IPS-15b (cell line): ENCODE measurements at regions not wholly inside any gene's neighbourhood (a gene's known extent, or its start where the extent isn't known, plus 50 kb on each side); places are given as distances from the start of the nearest gene placed in this dataset.

Experiments
- H3K27me3 ChIP-seq: one replicate; pipeline ENCODE4 v1.6.1; 2013; ENCODE audit warnings: low read length; ENCODE audit not compliant: control insufficient read depth, insufficient read depth
- H3K36me3 ChIP-seq: one replicate; pipeline ENCODE4 v1.6.1; 2013; ENCODE audit warnings: low read length; ENCODE audit not compliant: control insufficient read depth, insufficient read depth
- H3K4me1 ChIP-seq: one replicate; pipeline ENCODE4 v1.6.1; 2013; ENCODE audit warnings: mild to moderate bottlenecking, low read length; ENCODE audit not compliant: control insufficient read depth, insufficient read depth
- H3K4me3 ChIP-seq: one replicate; pipeline ENCODE4 v1.5.1; 2013; ENCODE audit warnings: low read depth, low read length
- H3K9ac ChIP-seq: one replicate; pipeline ENCODE4 v1.6.1; 2013; ENCODE audit warnings: low read depth, mild to moderate bottlenecking, low read length
- H3K9me3 ChIP-seq: one replicate; pipeline ENCODE4 v1.6.1; 2013; ENCODE audit warnings: mild to moderate bottlenecking, low read length; ENCODE audit not compliant: control insufficient read depth, insufficient read depth

DNA sequence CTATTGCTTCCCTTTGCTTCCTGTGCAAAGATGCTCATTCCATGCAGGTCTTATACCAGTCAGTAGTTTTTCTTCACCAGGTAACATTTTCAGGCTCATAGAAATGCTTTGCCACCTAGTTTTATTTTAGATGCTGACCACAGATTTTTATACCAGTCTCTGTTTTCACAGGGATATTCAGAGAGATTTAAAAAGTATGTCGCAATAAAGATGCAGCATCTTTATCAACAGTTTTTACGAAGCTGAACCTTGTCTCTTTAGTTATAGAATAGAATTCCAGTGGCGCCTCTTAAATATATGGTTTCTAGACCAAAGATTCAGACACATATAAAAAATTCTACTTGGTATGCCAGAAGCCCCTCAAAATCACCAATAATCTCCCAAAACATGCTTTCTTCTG, 155.7 kb upstream of the PCSK5 start:
- no peaks in the 10 kb centered on the region for H3K4me1 ChIP-seq
- H3K4me3 ChIP-seq = no peak overlapping the region
- no peak overlapping the region for H3K9ac ChIP-seq
- no peaks in the 10 kb centered on the region for H3K36me3 ChIP-seq
- no peaks in the 10 kb centered on the region for H3K27me3 ChIP-seq
- no peaks in the 10 kb centered on the region for H3K9me3 ChIP-seq

DNA sequence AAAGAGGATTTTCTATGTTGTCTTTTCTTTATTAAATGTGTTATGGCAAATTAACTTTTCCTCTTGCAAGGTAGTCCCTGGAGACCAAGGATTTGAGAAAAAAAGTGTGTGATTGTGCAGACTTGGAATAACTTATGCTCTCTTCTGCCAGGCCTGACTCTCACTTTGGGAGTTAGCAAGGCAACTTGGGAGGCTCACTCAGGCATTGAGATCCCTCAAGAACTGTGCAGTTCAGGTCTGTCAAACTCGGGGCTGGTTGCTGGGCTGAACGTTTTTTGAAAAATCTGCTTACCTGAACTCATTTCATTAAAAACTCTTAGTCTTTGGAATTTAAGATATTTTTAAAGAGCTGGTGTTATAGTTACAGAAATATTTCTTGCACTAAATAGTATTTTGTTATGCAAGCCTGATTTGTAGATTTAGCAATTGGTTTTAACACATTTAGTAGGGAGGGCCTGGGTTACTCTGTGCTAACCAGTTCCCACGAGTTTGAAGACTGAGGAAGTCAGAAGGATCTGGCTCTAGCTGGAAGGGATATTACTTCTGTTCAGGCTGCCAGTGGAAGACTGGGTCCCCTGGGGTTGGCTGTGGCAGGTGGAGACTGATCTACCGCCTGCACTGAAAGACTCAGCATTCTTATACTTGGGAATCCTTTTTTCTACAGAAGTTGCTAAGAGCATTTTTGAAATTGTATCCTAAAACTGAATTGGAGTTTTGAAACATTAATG, 150.4 kb upstream of the PCSK5 start:
- H3K9me3 ChIP-seq = no peaks in the 10 kb centered on the region

DNA sequence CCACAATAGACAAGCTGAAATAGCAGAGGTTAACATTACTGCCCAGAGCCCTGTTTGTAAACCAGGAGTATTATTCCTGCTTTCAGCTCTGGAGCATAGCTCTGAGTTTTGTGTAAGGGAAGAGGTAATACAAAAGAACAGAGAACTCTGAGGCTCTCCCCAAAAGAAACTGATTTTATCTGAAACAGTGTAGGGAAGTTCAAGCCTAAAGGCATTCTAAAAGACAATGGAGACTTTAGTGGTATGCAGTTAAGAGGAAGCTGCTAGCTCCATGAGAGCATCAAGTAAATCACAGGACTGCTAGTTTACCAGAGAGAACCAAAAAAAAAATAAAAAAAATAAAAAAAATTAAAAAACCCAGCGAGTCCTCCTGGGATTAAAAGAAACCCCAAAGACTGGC, 146.6 kb upstream of the PCSK5 start:
- Histone ChIP-seq H3K27me3 (no peaks in the 10 kb centered on the region), H3K9me3 (no peaks in the 10 kb centered on the region), H3K4me1 (no peaks in the 10 kb centered on the region), H3K36me3 (no peaks in the 10 kb centered on the region), H3K4me3 (no peak overlapping the region), H3K9ac (no peak overlapping the region)

More for the DNA sequence above, 150.4 kb upstream of the PCSK5 start:
- Histone ChIP-seq H3K27me3 (no peaks in the 10 kb centered on the region), H3K4me1 (no peaks in the 10 kb centered on the region), H3K9ac (no peak overlapping the region), H3K36me3 (no peaks in the 10 kb centered on the region), H3K4me3 (no peak overlapping the region)

DNA sequence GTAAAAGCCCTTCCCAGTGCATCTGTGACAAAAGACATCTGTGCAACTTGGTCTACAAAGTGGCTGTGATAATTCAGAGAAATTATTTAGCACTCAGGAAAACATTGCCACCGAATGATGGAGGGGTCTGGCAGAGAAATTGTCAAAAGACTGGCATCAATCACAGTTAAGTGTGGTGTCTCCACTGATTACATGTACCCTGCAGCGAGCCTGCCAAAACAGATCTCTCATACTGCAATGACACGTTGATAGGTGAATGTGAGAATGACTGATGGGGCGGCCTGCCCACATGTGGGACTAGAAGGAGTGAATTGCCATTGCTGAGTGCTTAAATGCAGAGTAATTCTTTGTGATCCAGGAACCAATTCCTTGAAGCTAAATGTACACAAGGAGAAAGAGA, 136.4 kb upstream of the PCSK5 start:
- H3K36me3 ChIP-seq = no peaks in the 10 kb centered on the region
- H3K27me3 ChIP-seq = no peaks in the 10 kb centered on the region

DNA sequence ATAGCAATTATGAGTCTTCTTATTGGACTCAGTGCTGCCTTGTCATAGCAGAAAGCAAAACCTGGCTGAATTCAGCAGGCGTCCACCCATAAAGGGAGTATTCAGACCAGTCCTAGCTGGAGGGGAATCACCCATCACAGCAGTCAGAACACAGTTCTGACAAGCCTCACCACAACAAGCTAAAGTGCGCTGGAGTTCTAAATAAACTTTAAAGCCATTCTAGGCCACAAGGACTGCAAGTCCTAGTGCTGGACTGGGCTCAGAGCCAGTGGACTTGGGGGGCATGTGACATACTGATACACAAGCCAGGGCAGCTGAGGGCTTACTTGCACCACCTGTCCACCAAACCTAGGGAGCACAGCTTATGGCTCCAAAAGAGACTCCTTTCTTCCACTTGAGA, 115.3 kb upstream of the PCSK5 start:
- no peak overlapping the region for H3K4me3 ChIP-seq
- no peaks in the 10 kb centered on the region for H3K9me3 ChIP-seq
- H3K36me3 ChIP-seq = no peaks in the 10 kb centered on the region
- H3K27me3 ChIP-seq = no peaks in the 10 kb centered on the region
- H3K4me1 ChIP-seq = no peaks in the 10 kb centered on the region
- H3K9ac ChIP-seq = no peak overlapping the region

More for the DNA sequence above, 136.4 kb upstream of the PCSK5 start:
- Histone ChIP-seq H3K4me1 (no peaks in the 10 kb centered on the region), H3K4me3 (no peak overlapping the region), H3K9ac (no peak overlapping the region), H3K9me3 (no peaks in the 10 kb centered on the region)

DNA sequence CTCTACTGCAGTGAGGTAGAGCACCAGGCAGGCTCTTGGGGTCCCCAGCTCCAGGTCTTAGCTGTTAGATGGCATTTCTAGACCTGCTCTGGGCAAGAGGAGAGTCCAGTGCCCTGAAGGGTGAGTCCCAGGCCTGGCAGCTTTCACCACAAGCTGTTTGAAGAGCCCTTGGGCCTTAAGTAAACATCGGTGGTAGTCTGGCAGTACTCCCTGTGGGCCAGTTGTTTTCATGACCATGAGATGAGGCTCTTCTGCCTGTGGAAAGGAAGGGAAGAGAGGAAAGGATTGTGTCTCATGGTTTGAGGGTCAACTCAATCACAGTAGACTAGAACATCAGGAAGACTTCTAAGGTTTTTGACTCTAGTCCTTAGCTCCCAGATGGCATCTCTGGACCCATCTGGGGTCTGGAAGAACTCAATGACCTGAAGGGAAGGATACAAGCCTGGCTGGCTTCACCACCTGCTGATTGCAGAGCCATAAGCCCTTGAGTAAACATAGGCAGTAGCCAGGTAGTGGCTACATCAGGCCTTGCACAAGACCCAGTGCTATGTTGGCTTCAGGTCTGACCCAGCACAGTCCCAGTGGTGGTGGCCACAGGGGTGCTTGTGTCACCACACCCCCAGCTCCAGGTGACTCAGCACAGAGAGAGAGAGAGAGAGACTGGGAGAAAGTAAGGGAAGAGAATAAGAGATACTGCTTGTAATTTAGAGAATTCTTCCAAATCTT, 114.3 kb upstream of the PCSK5 start:
- no peaks in the 10 kb centered on the region for H3K36me3 ChIP-seq
- H3K4me1 ChIP-seq = no peaks in the 10 kb centered on the region
- no peak overlapping the region for H3K9ac ChIP-seq
- no peak overlapping the region for H3K4me3 ChIP-seq
- H3K9me3 ChIP-seq = no peaks in the 10 kb centered on the region
- H3K27me3 ChIP-seq = no peaks in the 10 kb centered on the region

DNA sequence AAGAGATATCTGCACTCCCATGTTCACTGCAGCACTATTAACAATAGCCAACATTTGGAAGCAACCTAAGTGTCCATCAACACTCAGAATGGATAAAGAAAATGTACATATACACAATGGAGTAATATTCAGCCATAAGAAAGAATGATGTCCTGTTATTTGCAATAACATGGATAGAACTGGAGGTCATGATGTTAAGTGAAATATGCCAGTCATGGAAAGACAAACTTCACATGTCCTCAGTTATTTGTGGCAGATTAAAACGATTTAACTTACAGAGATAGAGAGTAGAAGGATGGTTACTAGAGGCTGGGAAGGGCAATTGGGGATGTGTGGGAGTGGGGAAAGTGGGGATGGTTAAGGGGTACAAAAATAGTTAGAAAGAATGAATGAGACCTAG, 110.3 kb upstream of the PCSK5 start:
- no peaks in the 10 kb centered on the region for H3K9me3 ChIP-seq
- H3K9ac ChIP-seq = no peak overlapping the region
- H3K36me3 ChIP-seq = no peaks in the 10 kb centered on the region
- no peaks in the 10 kb centered on the region for H3K4me1 ChIP-seq
- no peaks in the 10 kb centered on the region for H3K27me3 ChIP-seq
- no peak overlapping the region for H3K4me3 ChIP-seq

DNA sequence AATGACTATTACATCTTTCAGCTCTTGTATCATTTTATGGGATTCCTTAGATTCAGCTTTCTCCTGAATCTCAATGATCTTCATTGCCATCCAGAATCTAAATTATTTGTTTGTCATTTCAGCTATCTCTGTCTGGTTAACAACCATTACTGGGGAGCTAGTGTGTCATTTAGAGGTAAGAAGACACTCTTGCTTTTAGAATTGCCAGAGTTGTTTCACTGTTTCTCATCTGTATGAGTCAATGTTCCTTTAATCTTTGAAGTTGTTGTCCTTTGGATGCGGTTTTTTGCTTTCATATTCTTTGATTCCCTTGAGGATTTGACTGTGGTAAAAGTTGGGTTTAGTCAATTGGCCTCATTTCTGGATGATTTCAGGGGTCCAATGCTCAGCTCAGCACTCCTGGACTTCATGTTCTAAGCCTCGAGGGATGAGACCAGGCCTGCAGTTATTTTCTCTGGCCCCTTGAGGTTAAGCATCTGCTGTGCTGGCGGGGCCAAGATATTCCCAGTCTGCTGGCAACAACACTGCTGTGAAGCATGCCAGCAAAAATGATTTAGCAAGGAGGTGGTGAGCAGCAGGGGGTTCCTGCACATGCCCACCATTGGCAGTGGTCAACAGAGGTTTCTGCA, 102.4 kb upstream of the PCSK5 start:
- H3K9me3 ChIP-seq = no peaks in the 10 kb centered on the region
- H3K27me3 ChIP-seq = no peaks in the 10 kb centered on the region
- H3K4me3 ChIP-seq = no peak overlapping the region
- H3K36me3 ChIP-seq = no peaks in the 10 kb centered on the region
- H3K9ac ChIP-seq = no peak overlapping the region
- H3K4me1 ChIP-seq = no peaks in the 10 kb centered on the region

DNA sequence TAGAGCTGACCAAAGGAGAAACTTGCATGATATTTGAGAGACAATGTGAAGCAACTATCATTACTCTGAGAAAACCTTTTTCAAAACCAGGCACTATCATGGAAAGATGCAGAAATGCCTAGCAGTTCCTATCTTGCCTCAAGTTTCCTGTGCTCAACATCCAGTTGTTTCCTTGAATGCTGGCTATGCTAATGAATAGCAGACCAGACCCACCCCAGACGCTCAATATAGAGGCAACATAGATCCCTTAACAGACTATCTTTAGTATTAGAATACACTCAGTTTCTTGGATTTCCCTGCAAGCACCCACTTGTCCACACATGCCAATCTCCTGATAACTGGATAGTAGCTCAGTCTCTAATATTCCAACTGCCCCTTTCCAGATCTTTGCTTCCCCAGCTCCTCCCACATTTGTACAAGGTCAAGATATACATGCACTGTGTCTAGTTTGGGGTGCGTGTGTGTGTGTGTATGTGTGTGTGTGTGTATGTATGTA, 93.3 kb upstream of the PCSK5 start:
- H3K9ac ChIP-seq = no peak overlapping the region
- no peak overlapping the region for H3K4me3 ChIP-seq
- H3K36me3 ChIP-seq = no peaks in the 10 kb centered on the region
- H3K4me1 ChIP-seq = no peaks in the 10 kb centered on the region
- no peaks in the 10 kb centered on the region for H3K27me3 ChIP-seq
- no peaks in the 10 kb centered on the region for H3K9me3 ChIP-seq

DNA sequence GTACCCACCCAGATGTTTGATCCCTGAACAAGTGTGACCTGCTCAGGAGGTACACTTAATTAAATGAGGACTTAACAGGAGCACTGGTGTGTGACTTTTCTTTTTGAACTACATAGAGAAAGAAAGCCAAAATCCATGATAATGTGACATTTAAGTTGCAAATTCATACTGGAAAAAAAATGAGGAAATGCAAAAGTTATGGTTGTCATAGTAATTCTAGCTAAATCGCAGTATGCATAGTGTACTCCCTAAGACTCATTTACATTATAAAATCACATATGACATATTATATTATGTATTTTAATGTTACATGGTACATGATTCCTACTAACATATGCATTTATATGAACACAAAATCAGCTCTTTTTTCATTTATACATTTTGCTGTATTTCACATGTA, 92.0 kb upstream of the PCSK5 start:
- no peak overlapping the region for H3K9ac ChIP-seq
- H3K4me1 ChIP-seq = no peaks in the 10 kb centered on the region
- H3K9me3 ChIP-seq = no peaks in the 10 kb centered on the region
- H3K36me3 ChIP-seq = no peaks in the 10 kb centered on the region
- no peak overlapping the region for H3K4me3 ChIP-seq
- no peaks in the 10 kb centered on the region for H3K27me3 ChIP-seq

DNA sequence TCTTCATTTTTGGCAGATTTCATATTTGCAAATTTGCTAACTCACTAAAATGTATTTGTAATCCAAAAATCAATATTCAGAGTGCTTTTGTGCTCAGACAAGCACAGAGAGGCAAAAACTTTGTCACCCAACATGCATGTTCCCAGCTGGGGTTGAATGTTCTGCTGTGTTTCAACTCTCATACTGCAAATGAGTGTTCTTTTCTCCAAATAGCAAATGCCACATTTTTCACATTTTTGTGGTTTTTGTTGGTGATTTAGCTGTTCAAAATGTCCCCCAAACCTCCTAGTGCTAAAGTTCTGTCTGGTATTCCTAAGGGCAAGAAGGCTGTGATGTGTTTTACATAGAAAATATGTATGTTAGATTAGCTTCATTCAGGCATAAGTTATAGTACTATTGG, 87.3 kb upstream of the PCSK5 start:
- no peaks in the 10 kb centered on the region for H3K27me3 ChIP-seq
- H3K9me3 ChIP-seq = no peaks in the 10 kb centered on the region
- no peaks in the 10 kb centered on the region for H3K36me3 ChIP-seq
- H3K4me1 ChIP-seq = no peaks in the 10 kb centered on the region
- no peak overlapping the region for H3K9ac ChIP-seq
- no peak overlapping the region for H3K4me3 ChIP-seq

DNA sequence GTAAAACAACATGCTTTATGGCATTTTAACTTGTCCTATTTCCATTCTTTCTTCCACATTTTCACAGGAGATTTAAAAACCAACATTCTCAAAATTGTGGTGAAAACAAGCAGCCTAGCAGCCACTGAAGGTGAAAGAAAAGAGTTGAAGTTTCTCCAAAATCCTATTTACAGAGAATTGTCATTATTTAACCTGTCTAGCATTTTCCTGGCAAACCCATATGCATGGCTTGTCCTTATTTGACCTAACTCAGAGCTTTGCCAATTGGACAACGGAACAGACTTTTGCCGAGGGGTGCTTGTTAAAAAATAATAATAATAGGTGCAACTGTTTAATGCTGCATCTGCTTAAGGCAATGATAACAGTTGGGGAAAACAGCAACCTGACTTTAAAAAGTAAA, 80.4 kb upstream of the PCSK5 start:
- Histone ChIP-seq H3K9me3 (no peaks in the 10 kb centered on the region), H3K27me3 (no peaks in the 10 kb centered on the region), H3K36me3 (no peaks in the 10 kb centered on the region), H3K4me1 (no peaks in the 10 kb centered on the region), H3K9ac (no peak overlapping the region), H3K4me3 (no peak overlapping the region)
